ENCODE measurements at regions not wholly inside any gene's neighbourhood (a gene's known extent, or its start where the extent isn't known, plus 50 kb on each side); places are given as distances from the start of the nearest gene placed in this dataset.
"Not testable (repeated sequence)": the region's sequence is repeated elsewhere in the genome, so short reads cannot be mapped to it uniquely, and the experiment has no call there.

GRCh38 chr5:159522841-159523240, 192.6 kb upstream of the IL12B start:
- no peaks in the 10 kb centered on the region for H3K9me3 ChIP-seq (replicated peaks in 1 of 3)
- 79 to 89% (median 88%) methylated on average over 2 of the region's 2 CpGs for WGBS, 4 donors
- H3K4me3 ChIP-seq = no peak overlapping the region
- no peak overlapping the region for H3K27ac ChIP-seq
- H3K4me1 ChIP-seq (replicated peaks in 1 of 2) = no peaks in the 10 kb centered on the region
- DNase-seq = no peak
- H3K27me3 ChIP-seq = no peaks in the 10 kb centered on the region
- no peaks in the 10 kb centered on the region for H3K36me3 ChIP-seq (replicated peaks in 1 of 2)
- intact Hi-C loops (cut with DNase I) = no loop called here
- TF ChIP-seq POLR2A (IDR thresholded peaks at IDR 0.05) (no peak), CTCF (IDR thresholded peaks at IDR 0.05) (no peak)

GRCh38 chr5:159524279-159524678, 194.0 kb upstream of the IL12B start:
- H3K4me1 ChIP-seq (replicated peaks in 1 of 2); H3K4me3 ChIP-seq; H3K27me3 ChIP-seq; H3K9me3 ChIP-seq (replicated peaks in 1 of 3); H3K36me3 ChIP-seq (replicated peaks in 1 of 2); H3K27ac ChIP-seq; intact Hi-C loops (cut with DNase I); DNase-seq: not testable (repeated sequence)
- WGBS, 4 donors = 88 to 98% (median 93%) methylated on average over 2 of the region's 2 CpGs

- Histone ChIP-seq H3K36me3 (replicated peaks in 1 of 2) (no peaks in the 10 kb centered on the region), H3K4me3 (no peak overlapping the region), H3K4me1 (replicated peaks in 1 of 2) (no peaks in the 10 kb centered on the region), H3K27me3 (no peaks in the 10 kb centered on the region), H3K9me3 (replicated peaks in 1 of 3) (no peaks in the 10 kb centered on the region), H3K27ac (no peak overlapping the region)
- TF ChIP-seq CTCF (IDR thresholded peaks at IDR 0.05) (peak in 1 of 6 experiments; percentile 14), POLR2A (IDR thresholded peaks at IDR 0.05) (no peak)
- intact Hi-C loops (cut with DNase I) = no loop called here
- 53 to 80% (median 63%) methylated on average over 3 to 4 of the region's 4 CpGs for WGBS, 4 donors
- DNase-seq = no peak
Measured at GRCh38 chr5:159525117-159525516, 194.8 kb upstream of the IL12B start.

- DNase-seq = no peak
- no peaks in the 10 kb centered on the region for H3K4me1 ChIP-seq (replicated peaks in 1 of 2)
- H3K27ac ChIP-seq = no peak overlapping the region
- 83 to 90% (median 86%) methylated on average over 4 of the region's 4 CpGs for WGBS, 4 donors
- H3K27me3 ChIP-seq = no peaks in the 10 kb centered on the region
- intact Hi-C loops (cut with DNase I) = no loop called here
- TF ChIP-seq CTCF (IDR thresholded peaks at IDR 0.05) (no peak), POLR2A (IDR thresholded peaks at IDR 0.05) (no peak)
- no peaks in the 10 kb centered on the region for H3K9me3 ChIP-seq (replicated peaks in 1 of 3)
- no peak overlapping the region for H3K4me3 ChIP-seq
- H3K36me3 ChIP-seq (replicated peaks in 1 of 2) = no peaks in the 10 kb centered on the region
Measured at GRCh38 chr5:159527546-159528254, 197.4 kb upstream of the IL12B start.

GRCh38 chr5:159531554-159532105, 201.3 kb upstream of the IL12B start:
- TF ChIP-seq CTCF (IDR thresholded peaks at IDR 0.05) (peak in 4 of 6 experiments; percentile 6 to 32 (median 14)), POLR2A (IDR thresholded peaks at IDR 0.05) (no peak)
- no peak for DNase-seq
- intact Hi-C loops (cut with DNase I) = no loop called here
- Histone ChIP-seq H3K36me3 (replicated peaks in 1 of 2) (no peaks in the 10 kb centered on the region), H3K9me3 (replicated peaks in 1 of 3) (no peaks in the 10 kb centered on the region), H3K27me3 (no peaks in the 10 kb centered on the region), H3K27ac (no peak overlapping the region), H3K4me3 (no peak overlapping the region), H3K4me1 (replicated peaks in 1 of 2) (no peaks in the 10 kb centered on the region)
